ENCODE measurements at regions not wholly inside any gene's neighbourhood (a gene's known extent, or its start where the extent isn't known, plus 50 kb on each side); places are given as distances from the start of the nearest gene placed in this dataset.

GRCh38 chr6:81812401-81812800, 59.9 kb upstream of the TENT5A start:
- no peak overlapping the region for H3K9ac ChIP-seq (ENCODE audit: low read length)
- no peak overlapping the region for H2BK5ac ChIP-seq (ENCODE audit: low read depth, low read length, poor library complexity)
- H3K36me3 ChIP-seq (ENCODE audit: control insufficient read depth in 1 of 2, insufficient read depth in 2 of 2, low read length in 2 of 2): no peaks in the 10 kb centered on the region
- H3K14ac ChIP-seq (ENCODE audit: low read length): no peak overlapping the region
- no peak overlapping the region for H3K4me3 ChIP-seq (ENCODE audit: low read depth, low read length)
- H3K23ac ChIP-seq (ENCODE audit: low read length): no peak overlapping the region
- H3K4me2 ChIP-seq (ENCODE audit: low read length): no peak overlapping the region
- H3K18ac ChIP-seq (ENCODE audit: low read length): no peak overlapping the region
- H2AFZ ChIP-seq (ENCODE audit: insufficient read depth, low read length, poor library complexity): no peak overlapping the region
- no peaks in the 10 kb centered on the region for H3K9me3 ChIP-seq (ENCODE audit: insufficient read depth, low read depth, low read length)
- no peak overlapping the region for H2BK120ac ChIP-seq (ENCODE audit: insufficient read depth, low read length, poor library complexity)
- H4K91ac ChIP-seq (ENCODE audit: low read depth, low read length): no peak overlapping the region
- H3K4ac ChIP-seq (ENCODE audit: low read depth, low read length): no peak overlapping the region
- no peak overlapping the region for H3K27ac ChIP-seq (ENCODE audit: low read depth, low read length)
- peaks cover 0 to 2% of the 10 kb centered on the region in 2 experiments for H3K4me1 ChIP-seq (ENCODE audit: control insufficient read depth in 1 of 2, insufficient read depth in 2 of 2, low read length in 2 of 2)
- H3K27me3 ChIP-seq (ENCODE audit: insufficient read depth, low read length): no peaks in the 10 kb centered on the region
- no peak overlapping the region for H4K12ac ChIP-seq (ENCODE audit: low read depth, low read length)
- DNase-seq: no peak
- H3K79me2 ChIP-seq (ENCODE audit: control insufficient read depth, insufficient read depth, low read length, poor library complexity): no peaks in the 10 kb centered on the region
- H2AK5ac ChIP-seq (ENCODE audit: low read length): no peak overlapping the region
- no peak overlapping the region for H2BK12ac ChIP-seq (ENCODE audit: low read length)
- no peaks in the 10 kb centered on the region for H3K79me1 ChIP-seq (ENCODE audit: low read length)
- no peak overlapping the region for H4K8ac ChIP-seq (ENCODE audit: low read depth, low read length)
- no CpG with 5 or more reads among the region's 4 CpGs for WGBS (ENCODE audit: extremely low coverage, insufficient coverage, insufficient read length)

- H4K91ac ChIP-seq (ENCODE audit: low read depth, low read length): no peak overlapping the region
- H3K4me2 ChIP-seq (ENCODE audit: low read length): no peak overlapping the region
- no peak overlapping the region for H4K12ac ChIP-seq (ENCODE audit: low read depth, low read length)
- H3K4me1 ChIP-seq (ENCODE audit: control insufficient read depth in 1 of 2, insufficient read depth in 2 of 2, low read length in 2 of 2): peaks cover 0 to 3% of the 10 kb centered on the region in 2 experiments
- no peak overlapping the region for H3K4me3 ChIP-seq (ENCODE audit: low read depth, low read length)
- H2BK12ac ChIP-seq (ENCODE audit: low read length): no peak overlapping the region
- no peak overlapping the region for H3K18ac ChIP-seq (ENCODE audit: low read length)
- no peak overlapping the region for H2AFZ ChIP-seq (ENCODE audit: insufficient read depth, low read length, poor library complexity)
- H4K8ac ChIP-seq (ENCODE audit: low read depth, low read length): no peak overlapping the region
- H3K36me3 ChIP-seq (ENCODE audit: control insufficient read depth in 1 of 2, insufficient read depth in 2 of 2, low read length in 2 of 2): no peaks in the 10 kb centered on the region
- no peak overlapping the region for H2BK5ac ChIP-seq (ENCODE audit: low read depth, low read length, poor library complexity)
- H3K14ac ChIP-seq (ENCODE audit: low read length): no peak overlapping the region
- no peaks in the 10 kb centered on the region for H3K79me1 ChIP-seq (ENCODE audit: low read length)
- no peak overlapping the region for H3K23ac ChIP-seq (ENCODE audit: low read length)
- no peak overlapping the region for H3K4ac ChIP-seq (ENCODE audit: low read depth, low read length)
- H3K27me3 ChIP-seq (ENCODE audit: insufficient read depth, low read length): no peaks in the 10 kb centered on the region
- no CpG with 5 or more reads among the region's 6 CpGs for WGBS (ENCODE audit: extremely low coverage, insufficient coverage, insufficient read length)
- no peak overlapping the region for H3K9ac ChIP-seq (ENCODE audit: low read length)
- H2AK5ac ChIP-seq (ENCODE audit: low read length): no peak overlapping the region
- no peak for DNase-seq
- no peak overlapping the region for H3K27ac ChIP-seq (ENCODE audit: low read depth, low read length)
- no peaks in the 10 kb centered on the region for H3K9me3 ChIP-seq (ENCODE audit: insufficient read depth, low read depth, low read length)
- peak overlapping the region; percentile 13 for H2BK120ac ChIP-seq (ENCODE audit: insufficient read depth, low read length, poor library complexity)
- no peaks in the 10 kb centered on the region for H3K79me2 ChIP-seq (ENCODE audit: control insufficient read depth, insufficient read depth, low read length, poor library complexity)
Measured at GRCh38 chr6:81808851-81809570, 56.5 kb upstream of the TENT5A start.

GRCh38 chr6:81806793-81807565, 54.5 kb upstream of the TENT5A start:
- no peak overlapping the region for H2AFZ ChIP-seq (ENCODE audit: insufficient read depth, low read length, poor library complexity)
- H3K4me3 ChIP-seq (ENCODE audit: low read depth, low read length): no peak overlapping the region
- H3K4ac ChIP-seq (ENCODE audit: low read depth, low read length): no peak overlapping the region
- peak; percentile 43 to 76 for DNase-seq
- H3K27me3 ChIP-seq (ENCODE audit: insufficient read depth, low read length): no peaks in the 10 kb centered on the region
- no CpG with 5 or more reads among the region's 8 CpGs for WGBS (ENCODE audit: extremely low coverage, insufficient coverage, insufficient read length)
- no peak overlapping the region for H2BK5ac ChIP-seq (ENCODE audit: low read depth, low read length, poor library complexity)
- no peak overlapping the region for H3K27ac ChIP-seq (ENCODE audit: low read depth, low read length)
- H2BK120ac ChIP-seq (ENCODE audit: insufficient read depth, low read length, poor library complexity): no peak overlapping the region
- H3K9ac ChIP-seq (ENCODE audit: low read length): no peak overlapping the region
- H3K14ac ChIP-seq (ENCODE audit: low read length): no peak overlapping the region
- no peak overlapping the region for H3K23ac ChIP-seq (ENCODE audit: low read length)
- no peak overlapping the region for H4K8ac ChIP-seq (ENCODE audit: low read depth, low read length)
- H3K4me2 ChIP-seq (ENCODE audit: low read length): no peak overlapping the region
- H2AK5ac ChIP-seq (ENCODE audit: low read length): no peak overlapping the region
- no peaks in the 10 kb centered on the region for H3K9me3 ChIP-seq (ENCODE audit: insufficient read depth, low read depth, low read length)
- H4K91ac ChIP-seq (ENCODE audit: low read depth, low read length): no peak overlapping the region
- H3K79me2 ChIP-seq (ENCODE audit: control insufficient read depth, insufficient read depth, low read length, poor library complexity): no peaks in the 10 kb centered on the region
- H2BK12ac ChIP-seq (ENCODE audit: low read length): no peak overlapping the region
- H3K79me1 ChIP-seq (ENCODE audit: low read length): no peaks in the 10 kb centered on the region
- H3K18ac ChIP-seq (ENCODE audit: low read length): no peak overlapping the region
- peaks cover 0 to 3% of the 10 kb centered on the region in 2 experiments for H3K4me1 ChIP-seq (ENCODE audit: control insufficient read depth in 1 of 2, insufficient read depth in 2 of 2, low read length in 2 of 2)
- H4K12ac ChIP-seq (ENCODE audit: low read depth, low read length): no peak overlapping the region
- no peaks in the 10 kb centered on the region for H3K36me3 ChIP-seq (ENCODE audit: control insufficient read depth in 1 of 2, insufficient read depth in 2 of 2, low read length in 2 of 2)

GRCh38 chr6:81802356-81802755, 49.9 kb upstream of the TENT5A start:
- Histone ChIP-seq H4K8ac (ENCODE audit: low read depth, low read length) (no peak overlapping the region), H3K18ac (ENCODE audit: low read length) (no peak overlapping the region), H3K23ac (ENCODE audit: low read length) (no peak overlapping the region), H3K4me1 (ENCODE audit: control insufficient read depth in 1 of 2, insufficient read depth in 2 of 2, low read length in 2 of 2) (peaks cover 0 to 3% of the 10 kb centered on the region in 2 experiments), H2AK5ac (ENCODE audit: low read length) (no peak overlapping the region), H3K36me3 (ENCODE audit: control insufficient read depth in 1 of 2, insufficient read depth in 2 of 2, low read length in 2 of 2) (no peaks in the 10 kb centered on the region), H3K4me3 (ENCODE audit: low read depth, low read length) (no peak overlapping the region), H3K27ac (ENCODE audit: low read depth, low read length) (no peak overlapping the region), H2BK12ac (ENCODE audit: low read length) (no peak overlapping the region), H2AFZ (ENCODE audit: insufficient read depth, low read length, poor library complexity) (no peak overlapping the region), H3K14ac (ENCODE audit: low read length) (no peak overlapping the region), H3K4ac (ENCODE audit: low read depth, low read length) (no peak overlapping the region), H3K79me2 (ENCODE audit: control insufficient read depth, insufficient read depth, low read length, poor library complexity) (no peaks in the 10 kb centered on the region), H3K79me1 (ENCODE audit: low read length) (no peaks in the 10 kb centered on the region), H2BK5ac (ENCODE audit: low read depth, low read length, poor library complexity) (no peak overlapping the region), H3K9ac (ENCODE audit: low read length) (no peak overlapping the region), H3K27me3 (ENCODE audit: insufficient read depth, low read length) (no peaks in the 10 kb centered on the region), H3K4me2 (ENCODE audit: low read length) (no peak overlapping the region), H2BK120ac (ENCODE audit: insufficient read depth, low read length, poor library complexity) (no peak overlapping the region), H4K91ac (ENCODE audit: low read depth, low read length) (no peak overlapping the region), H4K12ac (ENCODE audit: low read depth, low read length) (no peak overlapping the region), H3K9me3 (ENCODE audit: insufficient read depth, low read depth, low read length) (no peaks in the 10 kb centered on the region)
- DNase-seq: no peak
- no CpG with 5 or more reads among the region's 4 CpGs for WGBS (ENCODE audit: extremely low coverage, insufficient coverage, insufficient read length)

Measured in trophoblast cell (in vitro differentiated cells and primary cell).